Loucy (cell line): ENCODE measurements at regions not wholly inside any gene's neighbourhood (a gene's known extent, or its start where the extent isn't known, plus 50 kb on each side); places are given as distances from the start of the nearest gene placed in this dataset.

Experiments used
- EZH2phosphoT487 ChIP-seq: fragments of 200-600 bp; IDR thresholded peaks from 2 replicates; pipeline ENCODE4 v1.6.1; 2018; ENCODE audit warnings: antibody characterized with exemption, mild to moderate bottlenecking, moderate library complexity, borderline replicate concordance
- TF ChIP-seq, protein P1 (sequence below): fragments of 200-600 bp; sonication (generic); conservative IDR thresholded peaks from 2 replicates; pipeline ENCODE4 v1.5.1; 2014; ENCODE audit warnings: mild to moderate bottlenecking, antibody characterized with exemption, low read length

- TF ChIP-seq, protein P1, sequence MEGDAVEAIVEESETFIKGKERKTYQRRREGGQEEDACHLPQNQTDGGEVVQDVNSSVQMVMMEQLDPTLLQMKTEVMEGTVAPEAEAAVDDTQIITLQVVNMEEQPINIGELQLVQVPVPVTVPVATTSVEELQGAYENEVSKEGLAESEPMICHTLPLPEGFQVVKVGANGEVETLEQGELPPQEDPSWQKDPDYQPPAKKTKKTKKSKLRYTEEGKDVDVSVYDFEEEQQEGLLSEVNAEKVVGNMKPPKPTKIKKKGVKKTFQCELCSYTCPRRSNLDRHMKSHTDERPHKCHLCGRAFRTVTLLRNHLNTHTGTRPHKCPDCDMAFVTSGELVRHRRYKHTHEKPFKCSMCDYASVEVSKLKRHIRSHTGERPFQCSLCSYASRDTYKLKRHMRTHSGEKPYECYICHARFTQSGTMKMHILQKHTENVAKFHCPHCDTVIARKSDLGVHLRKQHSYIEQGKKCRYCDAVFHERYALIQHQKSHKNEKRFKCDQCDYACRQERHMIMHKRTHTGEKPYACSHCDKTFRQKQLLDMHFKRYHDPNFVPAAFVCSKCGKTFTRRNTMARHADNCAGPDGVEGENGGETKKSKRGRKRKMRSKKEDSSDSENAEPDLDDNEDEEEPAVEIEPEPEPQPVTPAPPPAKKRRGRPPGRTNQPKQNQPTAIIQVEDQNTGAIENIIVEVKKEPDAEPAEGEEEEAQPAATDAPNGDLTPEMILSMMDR = no peak
- no peak for TF ChIP-seq EZH2phosphoT487
Observed at GRCh38 chr6:99779631-99780555, 173.3 kb downstream of the PRDM13 start.
